GM12891 (cell line): ENCODE measurements at regions not wholly inside any gene's neighbourhood (a gene's known extent, or its start where the extent isn't known, plus 50 kb on each side); places are given as distances from the start of the nearest gene placed in this dataset.

Experiments used
- PAX5 ChIP-seq: IDR thresholded peaks from 2 replicates; pipeline ENCODE4 v1.6.1; 2011; ENCODE audit warnings: low read length, moderate library complexity, mild to moderate bottlenecking; ENCODE audit not compliant: insufficient read depth, severe bottlenecking
- POLR2A ChIP-seq: IDR thresholded peaks from 2 replicates; pipeline ENCODE4 v1.6.1; 2011; ENCODE audit warnings: low read depth, low read length, control low read depth
- POLR2AphosphoS5 ChIP-seq: IDR thresholded peaks from 2 replicates; pipeline ENCODE4 v1.6.1; 2011; ENCODE audit warnings: low read depth, low read length, control low read depth
- SPI1 ChIP-seq: IDR thresholded peaks from 2 replicates; pipeline ENCODE4 v1.6.1; 2011; ENCODE audit warnings: low read depth, low read length, control low read depth
- TAF1 ChIP-seq: IDR thresholded peaks from 2 replicates; pipeline ENCODE4 v1.6.1; 2011; ENCODE audit warnings: low read depth, low read length, control low read depth

GRCh38 chr5:66443462-66444130 lies 152.6 kb upstream of the MAST4 start:
- TF ChIP-seq POLR2A (no peak), POLR2AphosphoS5 (no peak), TAF1 (no peak), SPI1 (no peak), PAX5 (no peak)
